ENCODE measurements at regions not wholly inside any gene's neighbourhood (a gene's known extent, or its start where the extent isn't known, plus 50 kb on each side); places are given as distances from the start of the nearest gene placed in this dataset.

- no peak for DNase-seq (ENCODE audit: low read depth, low spot score)
These were observed 199.7 kb upstream of the LMNTD1 start for GRCh38 chr12:25752710-25753309.

GRCh38 chr12:25755136-25755970 lies 202.3 kb upstream of the LMNTD1 start:
- no peak for DNase-seq (ENCODE audit: low read depth, low spot score)

- DNase-seq (ENCODE audit: low read depth, low spot score): no peak
These were observed 202.6 kb upstream of the RASSF8 start for GRCh38 chr12:25755971-25756260.

GRCh38 chr12:25757037-25757665 lies 201.3 kb upstream of the RASSF8 start:
- DNase-seq (ENCODE audit: low read depth, low spot score): no peak

- no peak for DNase-seq (ENCODE audit: low read depth, low spot score)
These were observed 198.7 kb upstream of the RASSF8 start for GRCh38 chr12:25759752-25760151.

DNA sequence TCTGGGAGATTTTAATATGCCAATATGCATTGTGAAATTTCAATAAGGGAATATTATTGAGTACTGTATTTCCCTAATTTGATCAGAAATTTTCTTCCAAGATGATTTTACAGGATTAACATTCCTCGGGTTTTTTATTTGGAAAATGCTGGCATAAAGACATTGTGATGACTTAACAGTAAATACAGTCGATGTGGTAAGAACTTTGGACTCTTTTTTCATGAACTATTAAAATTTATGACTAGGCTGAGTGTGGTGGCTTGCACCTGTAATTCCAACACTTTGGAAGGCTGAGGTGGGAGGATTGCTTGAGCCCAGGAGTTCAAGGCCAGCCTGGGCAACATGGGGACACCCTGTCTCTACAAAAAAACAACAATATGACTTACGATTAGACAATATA lies 197.1 kb upstream of the RASSF8 start:
- DNase-seq (ENCODE audit: low read depth, low spot score): no peak

DNA sequence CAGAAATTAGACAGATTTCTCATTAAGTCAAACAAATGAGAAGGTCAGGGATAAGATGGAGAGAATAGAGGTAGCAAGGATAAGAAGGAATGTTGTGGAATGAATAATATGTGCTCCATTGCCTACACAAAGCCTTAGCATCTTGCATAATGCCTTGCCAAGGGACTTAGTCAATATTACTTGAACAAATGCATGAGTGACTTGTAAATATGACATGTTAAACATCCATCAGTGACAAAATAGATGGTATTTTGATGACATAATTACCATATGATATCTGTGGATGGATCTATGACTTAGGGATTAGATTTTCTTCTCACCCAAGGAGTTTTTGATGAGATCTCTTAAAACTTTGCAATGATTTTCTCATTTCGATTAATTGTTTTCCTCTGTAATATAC lies 194.1 kb upstream of the RASSF8 start:
- no peak for DNase-seq (ENCODE audit: low read depth, low spot score)

- DNase-seq (ENCODE audit: low read depth, low spot score): no peak
These were observed 193.6 kb upstream of the RASSF8 start for GRCh38 chr12:25764892-25765291.

GRCh38 chr12:25767606-25768005 lies 190.9 kb upstream of the RASSF8 start:
- DNase-seq (ENCODE audit: low read depth, low spot score): no peak

- DNase-seq (ENCODE audit: low read depth, low spot score): no peak
These were observed 190.3 kb upstream of the RASSF8 start for GRCh38 chr12:25768151-25768550.

GRCh38 chr12:25769082-25769945 lies 189.2 kb upstream of the RASSF8 start:
- no peak for DNase-seq (ENCODE audit: low read depth, low spot score)

DNA sequence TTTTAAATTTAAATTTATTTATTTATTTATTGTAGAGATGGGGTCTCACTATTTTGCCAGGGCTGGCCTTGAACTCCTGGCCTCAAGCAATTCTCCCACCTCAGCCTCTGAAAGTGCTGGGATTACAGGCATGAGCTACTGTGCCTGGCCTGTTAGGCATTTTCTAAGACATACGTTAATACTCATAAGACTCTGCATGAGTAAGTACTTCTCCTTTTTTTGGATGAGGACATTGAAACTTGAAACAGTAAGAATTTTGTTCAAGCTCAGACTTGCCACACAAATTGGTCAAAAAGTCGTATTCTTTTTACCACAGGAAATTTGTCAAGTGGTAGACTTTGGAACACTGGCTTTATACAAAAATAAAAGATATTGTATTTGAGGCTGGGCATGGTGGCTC lies 187.4 kb upstream of the RASSF8 start:
- DNase-seq (ENCODE audit: low read depth, low spot score): no peak

- no peak for DNase-seq (ENCODE audit: low read depth, low spot score)
These were observed 187.0 kb upstream of the RASSF8 start for GRCh38 chr12:25771476-25771875.

- DNase-seq (ENCODE audit: low read depth, low spot score): no peak
These were observed 182.5 kb upstream of the RASSF8 start for GRCh38 chr12:25775968-25776367.

DNA sequence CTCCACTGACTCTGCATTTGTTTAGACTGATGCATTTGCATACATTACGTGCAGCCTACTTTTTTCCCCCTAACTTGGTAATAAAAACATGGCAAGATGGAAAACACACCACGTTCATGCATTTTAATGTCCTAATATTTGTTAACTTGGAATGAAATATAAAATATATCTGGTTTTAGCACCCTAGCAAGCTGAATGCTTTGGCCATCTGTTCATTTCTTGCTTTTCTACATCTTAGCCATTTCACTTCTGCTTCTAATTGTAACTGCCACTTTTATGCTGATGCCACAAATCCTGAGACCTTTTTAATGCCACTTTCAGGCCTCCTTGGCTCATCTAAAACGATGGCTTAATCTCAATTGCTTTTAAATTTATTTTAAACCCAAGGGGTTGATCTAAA lies 177.7 kb upstream of the RASSF8 start:
- no peak for DNase-seq (ENCODE audit: low read depth, low spot score)

DNA sequence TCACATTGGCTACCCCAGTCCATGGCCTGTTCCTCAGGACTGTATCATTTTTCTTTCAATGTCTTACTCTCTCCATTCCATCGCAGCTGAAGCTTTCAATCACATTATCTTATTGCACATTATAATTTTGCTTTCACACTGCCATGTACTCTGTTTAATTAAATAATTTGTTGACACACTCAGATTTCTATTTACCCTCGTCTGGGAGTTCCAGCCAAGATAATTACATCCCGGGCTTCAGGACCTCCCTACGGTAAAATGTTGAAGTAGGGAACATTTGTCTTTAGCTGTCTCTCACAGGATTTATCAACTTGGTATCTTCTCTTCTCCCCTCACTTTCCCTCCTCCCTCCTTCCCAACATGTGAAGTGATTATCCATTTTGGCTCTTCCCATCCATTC lies 177.2 kb upstream of the RASSF8 start:
- DNase-seq (ENCODE audit: low read depth, low spot score): no peak

DNA sequence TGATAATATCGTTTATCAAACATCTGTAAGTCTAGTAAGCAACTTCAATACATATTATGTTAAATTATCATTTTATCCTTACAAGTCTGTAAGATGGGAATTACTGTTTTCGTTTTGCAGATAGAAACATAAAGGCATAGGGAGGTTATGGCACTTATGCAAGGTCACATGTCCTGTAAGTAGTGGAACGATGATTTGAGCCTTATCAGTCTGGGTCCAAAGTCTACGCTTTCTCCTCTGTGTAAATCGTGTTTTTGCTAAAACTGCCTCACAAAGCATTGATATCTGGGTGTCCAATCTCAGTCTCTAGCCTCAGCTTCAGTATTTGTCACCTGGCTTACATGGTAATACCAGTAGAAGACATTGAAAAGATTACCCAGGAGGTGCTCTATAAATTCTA lies 174.9 kb upstream of the RASSF8 start:
- DNase-seq (ENCODE audit: low read depth, low spot score): no peak

DNA sequence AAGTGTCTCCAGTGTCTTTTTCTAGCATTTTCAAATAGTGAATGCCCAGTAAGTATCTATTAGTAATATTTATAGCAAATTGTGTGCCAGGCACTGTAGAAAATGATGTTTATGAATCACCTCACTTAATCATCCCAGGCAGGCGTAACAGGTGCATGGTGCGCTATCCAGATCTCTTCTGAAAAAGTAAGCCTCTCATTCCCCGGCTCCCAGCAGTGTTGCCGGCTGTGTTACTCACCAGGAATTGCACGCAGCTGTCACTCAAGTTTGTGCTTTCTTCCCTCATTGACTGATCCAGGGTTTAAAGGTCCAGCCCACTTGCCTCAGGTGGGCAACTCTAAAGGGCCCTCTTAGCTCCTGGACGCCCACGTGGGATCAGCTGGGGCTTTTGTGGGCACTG lies 173.8 kb upstream of the RASSF8 start:
- no peak for DNase-seq (ENCODE audit: low read depth, low spot score)

DNA sequence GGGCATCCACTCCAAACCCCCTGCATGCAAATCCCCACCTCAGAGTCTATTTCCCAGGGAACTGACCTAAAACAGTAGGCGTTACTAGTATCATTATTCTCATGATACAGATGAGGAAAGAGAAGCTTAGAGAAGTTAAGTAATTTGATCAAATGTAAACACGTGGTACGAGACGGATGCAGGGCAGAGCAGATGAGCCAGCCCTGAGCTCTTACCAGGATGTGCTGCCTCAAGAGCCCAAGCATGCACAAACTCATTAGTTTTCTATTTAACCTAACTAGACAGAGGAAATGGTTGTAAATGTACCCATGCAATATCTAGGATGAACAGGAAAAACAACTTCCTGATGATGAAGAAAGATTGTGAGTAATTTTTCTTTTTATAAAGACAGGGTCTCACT lies 173.3 kb upstream of the RASSF8 start:
- DNase-seq (ENCODE audit: low read depth, low spot score): no peak

DNA sequence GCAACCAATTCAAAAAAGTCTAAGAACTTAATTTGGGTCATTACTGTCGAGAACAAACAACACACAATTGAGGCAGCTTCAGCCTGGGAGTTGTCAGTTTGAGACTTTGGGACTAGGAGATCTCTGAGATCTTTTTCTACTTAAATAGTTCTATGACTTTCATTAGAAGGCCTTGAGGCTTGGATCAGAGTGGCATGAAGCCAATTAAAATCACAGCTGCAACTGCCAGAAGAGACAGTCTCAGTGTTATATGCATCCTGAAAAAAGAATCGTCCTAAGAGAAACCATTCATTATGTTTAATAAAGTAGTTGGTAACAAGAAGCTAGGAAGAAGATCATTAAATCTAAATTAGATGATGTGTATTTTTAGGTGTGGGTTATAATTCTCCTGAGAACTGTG lies 170.8 kb upstream of the RASSF8 start:
- no peak for DNase-seq (ENCODE audit: low read depth, low spot score)

GRCh38 chr12:25788707-25789442 lies 169.6 kb upstream of the RASSF8 start:
- DNase-seq (ENCODE audit: low read depth, low spot score): no peak

GRCh38 chr12:25789541-25789944 lies 168.9 kb upstream of the RASSF8 start:
- DNase-seq (ENCODE audit: low read depth, low spot score): peak; percentile 18

Data from brain pericyte (primary cell).